HEK293T (cell line): ENCODE measurements at regions not wholly inside any gene's neighbourhood (a gene's known extent, or its start where the extent isn't known, plus 50 kb on each side); places are given as distances from the start of the nearest gene placed in this dataset.

Experiments used
- CTCF ChIA-PET: fragments of 350-600 bp; formaldehyde crosslinking; extraction: SDS; loops from one replicate; lab custom pipeline; 2021; ENCODE audit warnings: antibody characterized with exemption, inconsistent platforms; lab: Yijun Ruan, JAX
- POLR2A ChIA-PET: fragments of 350-600 bp; formaldehyde crosslinking; extraction: SDS; loops from one replicate; lab custom pipeline; 2020; ENCODE audit warnings: antibody characterized with exemption, inconsistent platforms; lab: Yijun Ruan, JAX
- DNase-seq: peaks from one replicate; pipeline ENCODE4 v3.0.0; 2012; ENCODE audit warnings: mixed read lengths; ENCODE audit errors: extremely low spot score
- ARNT ChIP-seq: fragments of 450-650 bp; IDR thresholded peaks from 2 replicates; pipeline ENCODE4 v1.6.1; 2017; ENCODE audit warnings: mild to moderate bottlenecking
- BHLHE40 ChIP-seq: fragments of 450-650 bp; IDR thresholded peaks from 2 replicates; pipeline ENCODE4 v1.6.1; 2016; ENCODE audit warnings: mild to moderate bottlenecking, moderate library complexity, borderline replicate concordance
- CTBP1 ChIP-seq: fragments of 450-650 bp; IDR thresholded peaks from 2 replicates; pipeline ENCODE4 v1.6.1; 2016; ENCODE audit warnings: borderline replicate concordance
- ELF4 ChIP-seq: fragments of 450-650 bp; IDR thresholded peaks from 2 replicates; pipeline ENCODE4 v1.6.1; 2017; ENCODE audit warnings: antibody characterized with exemption
- FOXA1 ChIP-seq: fragments of 450-650 bp; IDR thresholded peaks from 2 replicates; pipeline ENCODE4 v1.6.1; 2016; ENCODE audit warnings: mild to moderate bottlenecking
- FOXK2 ChIP-seq: fragments of 450-650 bp; IDR thresholded peaks from 2 replicates; pipeline ENCODE4 v1.6.1; 2016; ENCODE audit warnings: mild to moderate bottlenecking
- FOXM1 ChIP-seq: fragments of 450-650 bp; IDR thresholded peaks from 2 replicates; pipeline ENCODE4 v1.6.1; 2017; ENCODE audit warnings: mild to moderate bottlenecking, borderline replicate concordance
- HDGF ChIP-seq: fragments of 450-650 bp; IDR thresholded peaks from 2 replicates; pipeline ENCODE4 v1.6.1; 2017; ENCODE audit warnings: antibody characterized with exemption, borderline replicate concordance
- L3MBTL2 ChIP-seq: fragments of 450-650 bp; conservative IDR thresholded peaks from 2 replicates; pipeline ENCODE4 v1.6.1; 2016; ENCODE audit warnings: mild to moderate bottlenecking
- LEF1 ChIP-seq: fragments of 450-650 bp; IDR thresholded peaks from 2 replicates; pipeline ENCODE4 v1.6.1; 2017; ENCODE audit warnings: mild to moderate bottlenecking, borderline replicate concordance
- NFRKB ChIP-seq: fragments of 450-650 bp; IDR thresholded peaks from 2 replicates; pipeline ENCODE4 v1.6.1; 2016; ENCODE audit warnings: mild to moderate bottlenecking, moderate library complexity
- SP1 ChIP-seq: fragments of 450-650 bp; IDR thresholded peaks from 2 replicates; pipeline ENCODE4 v1.6.1; 2017
- SUZ12 ChIP-seq: fragments of 450-650 bp; IDR thresholded peaks from 2 replicates; pipeline ENCODE4 v1.6.1; 2016; ENCODE audit warnings: mild to moderate bottlenecking
- TARDBP ChIP-seq: fragments of 450-650 bp; IDR thresholded peaks from 2 replicates; pipeline ENCODE4 v1.6.1; 2016
- ZNF384 ChIP-seq: fragments of 450-650 bp; IDR thresholded peaks from 2 replicates; pipeline ENCODE4 v1.6.1; 2016
- TF ChIP-seq, protein P1 (sequence below): fragments of 450-650 bp; IDR thresholded peaks from 2 replicates; pipeline ENCODE4 v1.6.1; 2016

DNA sequence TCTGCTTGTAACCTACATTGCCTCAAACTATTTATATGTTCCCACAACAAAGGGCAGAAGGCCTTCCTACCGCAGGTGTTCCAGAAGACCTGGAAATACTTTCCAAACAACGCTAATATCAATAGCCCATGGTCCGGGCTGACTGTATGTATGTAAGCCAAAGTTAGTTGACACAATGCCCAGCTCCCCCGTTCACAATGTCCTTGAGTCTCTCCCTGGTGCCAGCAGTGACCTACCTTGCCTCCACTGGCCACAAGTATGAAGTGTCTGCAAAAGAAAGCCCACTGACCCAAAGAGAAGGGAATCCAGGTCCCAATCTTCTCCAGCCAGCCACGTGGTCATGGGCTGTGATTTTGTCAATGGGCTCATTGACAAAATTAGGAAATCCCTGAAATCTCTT, 118.6 kb downstream of the DLEU7 start:
- TF ChIP-seq ELF4 (no peak), HDGF (no peak), FOXK2 (no peak), TARDBP (no peak), ARNT (no peak), SP1 (no peak), FOXM1 (no peak), FOXA1 (no peak), NFRKB (no peak), BHLHE40 (no peak), CTBP1 (no peak), LEF1 (no peak), SUZ12 (no peak), L3MBTL2 (no peak), ZNF384 (no peak)
- TF ChIP-seq, protein P1, sequence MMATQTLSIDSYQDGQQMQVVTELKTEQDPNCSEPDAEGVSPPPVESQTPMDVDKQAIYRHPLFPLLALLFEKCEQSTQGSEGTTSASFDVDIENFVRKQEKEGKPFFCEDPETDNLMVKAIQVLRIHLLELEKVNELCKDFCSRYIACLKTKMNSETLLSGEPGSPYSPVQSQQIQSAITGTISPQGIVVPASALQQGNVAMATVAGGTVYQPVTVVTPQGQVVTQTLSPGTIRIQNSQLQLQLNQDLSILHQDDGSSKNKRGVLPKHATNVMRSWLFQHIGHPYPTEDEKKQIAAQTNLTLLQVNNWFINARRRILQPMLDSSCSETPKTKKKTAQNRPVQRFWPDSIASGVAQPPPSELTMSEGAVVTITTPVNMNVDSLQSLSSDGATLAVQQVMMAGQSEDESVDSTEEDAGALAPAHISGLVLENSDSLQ = no peak
- DNase-seq = no peak
- ChIA-PET CTCF (no interaction called here), POLR2A (no interaction called here)

DNA sequence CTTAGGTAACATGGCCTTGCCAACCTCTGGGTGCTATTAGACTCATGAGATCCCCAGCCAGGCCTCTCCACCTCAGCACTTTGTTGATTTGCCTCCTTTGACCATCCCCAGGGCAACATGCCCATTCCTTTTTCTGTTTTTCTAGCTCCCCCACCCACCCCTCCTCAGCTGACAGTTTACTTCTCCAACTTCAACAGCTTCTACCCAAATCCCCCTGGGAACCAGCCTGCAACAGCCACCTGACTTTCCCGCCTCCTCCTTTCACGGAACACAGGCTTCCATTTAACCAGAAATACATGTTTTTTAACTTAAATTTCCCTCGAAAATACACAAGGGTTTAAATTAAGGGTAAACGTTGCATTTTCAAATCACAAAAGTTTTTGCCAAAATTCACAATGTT, 117.3 kb downstream of the DLEU7 start:
- CTCF ChIA-PET = no interaction called here
- TF ChIP-seq TARDBP (no peak), L3MBTL2 (no peak), LEF1 (no peak), FOXK2 (no peak)
- POLR2A ChIA-PET = no interaction called here
- no peak for DNase-seq

DNA sequence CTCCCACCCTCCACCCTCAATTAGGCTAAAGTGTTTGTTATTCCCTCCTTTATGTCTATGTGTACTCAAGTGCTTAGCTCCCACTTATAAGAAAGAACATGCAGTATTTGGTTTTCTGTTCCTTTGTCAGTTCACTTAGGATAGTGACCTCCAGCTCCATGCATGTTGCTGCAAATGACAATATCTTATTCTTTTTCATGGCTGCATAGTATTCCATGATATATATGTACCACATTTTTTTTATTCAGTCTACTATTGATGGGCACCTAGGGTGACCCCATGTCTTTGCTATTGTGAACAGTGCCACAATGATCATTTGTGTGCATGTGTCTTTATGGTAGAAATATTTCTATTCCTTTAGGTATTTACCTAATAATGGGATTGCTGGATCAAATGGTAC, 114.3 kb downstream of the DLEU7 start:
- ChIA-PET CTCF (no interaction called here), POLR2A (no interaction called here)
- no peak for DNase-seq
- no peak for TF ChIP-seq FOXA1
- TF ChIP-seq SP1 = no peak
- TF ChIP-seq BHLHE40 = no peak
- TF ChIP-seq FOXM1 = no peak
- no peak for TF ChIP-seq CTBP1
- TF ChIP-seq, protein P1 = no peak
- no peak for TF ChIP-seq ELF4
- no peak for TF ChIP-seq TARDBP
- no peak for TF ChIP-seq FOXK2
- TF ChIP-seq ARNT = no peak
- TF ChIP-seq LEF1 = no peak
- no peak for TF ChIP-seq L3MBTL2
- TF ChIP-seq HDGF = no peak
- no peak for TF ChIP-seq SUZ12
- no peak for TF ChIP-seq NFRKB
- no peak for TF ChIP-seq ZNF384

DNA sequence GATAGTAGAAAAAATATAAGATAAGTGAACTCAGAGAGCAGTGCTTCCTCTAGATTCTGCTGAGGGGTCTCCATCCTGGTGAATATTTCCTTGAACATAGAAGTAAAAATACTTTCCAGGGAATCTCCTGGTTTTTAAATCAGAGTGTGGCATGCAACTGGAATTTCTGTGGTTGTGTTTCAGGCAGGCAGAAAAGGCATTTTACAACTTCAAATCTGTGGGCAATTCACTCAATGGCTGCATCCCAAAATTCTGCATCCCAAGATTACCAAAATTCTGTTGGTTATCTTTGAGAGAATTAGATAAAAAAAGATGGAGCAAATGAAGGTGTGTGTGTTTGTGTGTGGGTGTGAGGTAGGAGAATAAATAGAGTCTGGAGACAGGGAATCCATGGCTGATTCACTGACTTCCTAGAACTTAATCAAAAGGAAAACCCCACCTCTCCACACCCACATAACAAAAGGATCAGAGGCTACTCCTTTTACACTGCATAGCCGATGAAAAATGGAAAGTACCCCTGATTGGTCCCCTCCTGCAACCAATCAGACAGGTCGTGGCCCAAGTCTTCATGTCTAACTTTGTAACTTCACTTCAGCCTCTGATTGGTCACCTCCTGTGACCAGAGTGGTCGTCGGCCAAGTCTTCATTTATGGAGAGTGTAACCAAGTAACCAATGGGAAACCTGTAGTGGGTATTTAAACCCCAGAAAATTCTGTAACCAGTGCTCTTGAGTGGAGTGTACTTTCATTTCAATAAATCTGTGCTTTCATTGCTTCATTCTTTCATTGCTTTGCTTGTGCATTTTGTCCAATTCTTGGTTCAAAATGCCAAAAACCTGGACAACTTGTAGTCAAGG, 112.8 kb downstream of the DLEU7 start:
- ChIA-PET CTCF (no interaction called here), POLR2A (no interaction called here)

DNA sequence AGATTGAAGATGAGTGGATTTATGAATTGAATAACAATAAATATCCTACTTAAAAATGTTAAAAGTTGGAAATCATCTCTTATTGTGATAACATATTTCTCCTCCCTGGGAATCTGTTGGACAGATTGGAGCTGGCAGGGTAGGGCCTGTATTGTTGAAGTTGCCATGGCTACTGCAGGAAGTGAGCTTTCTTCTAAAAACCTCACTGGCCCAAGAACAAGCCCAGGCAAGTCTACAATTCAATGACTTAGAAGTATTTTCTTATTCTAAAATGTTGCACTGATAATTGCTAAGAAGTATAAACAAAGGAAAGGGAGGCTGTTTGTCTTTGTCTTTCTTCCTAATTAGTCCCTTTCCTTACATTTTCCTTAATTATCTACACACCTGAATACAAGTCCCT, 112.1 kb downstream of the DLEU7 start:
- TF ChIP-seq LEF1 (no peak), SP1 (no peak), HDGF (no peak), L3MBTL2 (no peak), ZNF384 (no peak), FOXK2 (no peak), NFRKB (no peak), TARDBP (no peak), FOXM1 (no peak), FOXA1 (no peak), SUZ12 (no peak), ELF4 (no peak), CTBP1 (no peak)
- TF ChIP-seq, protein P1 = no peak
- no peak for DNase-seq
- POLR2A ChIA-PET = no interaction called here
- CTCF ChIA-PET = no interaction called here

More for the DNA sequence above, 112.8 kb downstream of the DLEU7 start:
- TF ChIP-seq L3MBTL2 = no peak
- TF ChIP-seq NFRKB = no peak
- TF ChIP-seq FOXK2 = no peak
- no peak for TF ChIP-seq TARDBP
- no peak for TF ChIP-seq LEF1
- TF ChIP-seq ARNT = no peak
- TF ChIP-seq CTBP1 = no peak
- TF ChIP-seq FOXA1 = no peak
- TF ChIP-seq SUZ12 = no peak
- TF ChIP-seq, protein P1 = no peak
- TF ChIP-seq SP1 = no peak
- DNase-seq = no peak

DNA sequence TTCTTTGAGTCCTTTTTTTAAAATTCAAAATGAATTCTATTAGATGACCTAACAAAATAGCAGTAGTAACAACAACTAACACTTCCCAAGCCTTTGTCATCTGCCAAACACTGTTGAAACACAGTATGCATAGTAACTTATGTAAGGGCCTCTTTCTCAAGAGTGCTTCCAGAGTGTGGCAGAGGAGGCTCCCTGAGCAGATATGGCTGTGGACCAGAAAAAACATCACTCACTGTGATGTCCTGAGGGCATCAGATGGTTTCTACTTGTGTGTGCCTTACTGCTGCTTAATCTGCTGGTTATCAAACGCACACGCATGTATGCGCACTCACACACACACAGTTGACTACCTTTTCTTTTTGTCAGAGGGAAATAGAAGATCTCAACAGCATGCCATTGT, 110.8 kb downstream of the DLEU7 start:
- CTCF ChIA-PET = no interaction called here
- POLR2A ChIA-PET = no interaction called here
- no peak for TF ChIP-seq SUZ12
- TF ChIP-seq FOXA1 = no peak
- no peak for TF ChIP-seq L3MBTL2
- no peak for TF ChIP-seq LEF1
- TF ChIP-seq TARDBP = no peak
- TF ChIP-seq FOXM1 = no peak
- TF ChIP-seq HDGF = no peak
- TF ChIP-seq, protein P1 = no peak
- TF ChIP-seq CTBP1 = no peak
- TF ChIP-seq NFRKB = no peak
- no peak for TF ChIP-seq ARNT
- no peak for TF ChIP-seq SP1
- TF ChIP-seq BHLHE40 = no peak
- no peak for TF ChIP-seq ELF4
- DNase-seq = no peak
